Mucosa of descending colon (tissue), 3 donors: ENCODE measurements at regions not wholly inside any gene's neighbourhood (a gene's known extent, or its start where the extent isn't known, plus 50 kb on each side); places are given as distances from the start of the nearest gene placed in this dataset.

Source experiments
- ATAC-seq: fragments of 200-7000 bp; cut with Tn5 transposase; one replicate; pipeline ENCODE4 v1.9.1; 2020; ENCODE audit warnings: mild to moderate bottlenecking, moderate library complexity
- DNase-seq, 3 donors: peaks; one replicate each; pipeline ENCODE4 v3.0.0-alpha.2; 2020
- H3K36me3 ChIP-seq: fragments of 200-600 bp; one replicate; pipeline ENCODE4 v1.8.0; 2021; ENCODE audit warnings: low read depth, mild to moderate bottlenecking
- H3K4me1 ChIP-seq: fragments of 200-600 bp; one replicate; pipeline ENCODE4 v1.8.0; 2021; ENCODE audit warnings: low read depth, mild to moderate bottlenecking
- H3K4me3 ChIP-seq: fragments of 200-600 bp; one replicate; pipeline ENCODE4 v1.8.0; 2021; ENCODE audit warnings: mild to moderate bottlenecking
- H3K9me3 ChIP-seq: fragments of 200-600 bp; one replicate; pipeline ENCODE4 v1.8.0; 2021; ENCODE audit warnings: mild to moderate bottlenecking
- intact Hi-C, 2 donors: fragments of 100-400 bp; cut with DNase I in 1 of 2; cut with micrococcal nuclease in 1 of 2; formaldehyde crosslinking; loops; one replicate each; pipeline versions ENCODE4 v1.11.0 to v1.11.1; 2022; cut with DNase I, micrococcal nuclease
- TF ChIP-seq, protein P1 (sequence below): fragments of 200-600 bp; IDR thresholded peaks from one replicate; pipeline ENCODE4 v1.8.0; 2022; ENCODE audit warnings: antibody characterized with exemption, mild to moderate bottlenecking
- donor health status: DM: no; HTN: no; CAD: no; lungs with moderate emphysema.
- donor health status: DM: no; HTN: no; CAD: no.
- donor health status: DM: no; HTN: yes; CAD: no.

DNA sequence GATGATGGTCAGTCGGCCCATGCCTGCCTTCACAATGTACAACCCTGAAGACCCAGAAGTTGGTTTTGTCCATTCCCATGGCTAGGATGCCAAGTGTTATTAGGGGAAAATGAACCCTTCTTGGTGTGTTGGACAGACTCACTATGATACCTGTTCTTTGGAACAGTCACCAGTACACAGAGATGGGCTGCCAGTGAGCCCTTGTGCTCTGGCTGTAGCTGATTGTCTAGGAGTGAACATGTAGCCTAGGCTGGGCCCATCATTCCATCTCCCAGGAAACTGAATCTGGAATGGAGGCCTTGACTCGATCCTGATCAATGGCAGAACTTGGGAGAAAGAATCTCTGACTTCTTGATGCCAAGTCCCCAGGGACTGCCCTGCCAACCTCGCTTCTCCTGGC is 188.9 kb downstream of the EVX1 start:
- intact Hi-C loops: no loop called here
- TF ChIP-seq, protein P1, sequence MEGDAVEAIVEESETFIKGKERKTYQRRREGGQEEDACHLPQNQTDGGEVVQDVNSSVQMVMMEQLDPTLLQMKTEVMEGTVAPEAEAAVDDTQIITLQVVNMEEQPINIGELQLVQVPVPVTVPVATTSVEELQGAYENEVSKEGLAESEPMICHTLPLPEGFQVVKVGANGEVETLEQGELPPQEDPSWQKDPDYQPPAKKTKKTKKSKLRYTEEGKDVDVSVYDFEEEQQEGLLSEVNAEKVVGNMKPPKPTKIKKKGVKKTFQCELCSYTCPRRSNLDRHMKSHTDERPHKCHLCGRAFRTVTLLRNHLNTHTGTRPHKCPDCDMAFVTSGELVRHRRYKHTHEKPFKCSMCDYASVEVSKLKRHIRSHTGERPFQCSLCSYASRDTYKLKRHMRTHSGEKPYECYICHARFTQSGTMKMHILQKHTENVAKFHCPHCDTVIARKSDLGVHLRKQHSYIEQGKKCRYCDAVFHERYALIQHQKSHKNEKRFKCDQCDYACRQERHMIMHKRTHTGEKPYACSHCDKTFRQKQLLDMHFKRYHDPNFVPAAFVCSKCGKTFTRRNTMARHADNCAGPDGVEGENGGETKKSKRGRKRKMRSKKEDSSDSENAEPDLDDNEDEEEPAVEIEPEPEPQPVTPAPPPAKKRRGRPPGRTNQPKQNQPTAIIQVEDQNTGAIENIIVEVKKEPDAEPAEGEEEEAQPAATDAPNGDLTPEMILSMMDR: no peak
- no peaks in the 10 kb centered on the region for H3K36me3 ChIP-seq
- no peaks in the 10 kb centered on the region for H3K4me1 ChIP-seq
- ATAC-seq: no peak
- no peak overlapping the region for H3K4me3 ChIP-seq
- no peak for DNase-seq
- no peaks in the 10 kb centered on the region for H3K9me3 ChIP-seq

DNA sequence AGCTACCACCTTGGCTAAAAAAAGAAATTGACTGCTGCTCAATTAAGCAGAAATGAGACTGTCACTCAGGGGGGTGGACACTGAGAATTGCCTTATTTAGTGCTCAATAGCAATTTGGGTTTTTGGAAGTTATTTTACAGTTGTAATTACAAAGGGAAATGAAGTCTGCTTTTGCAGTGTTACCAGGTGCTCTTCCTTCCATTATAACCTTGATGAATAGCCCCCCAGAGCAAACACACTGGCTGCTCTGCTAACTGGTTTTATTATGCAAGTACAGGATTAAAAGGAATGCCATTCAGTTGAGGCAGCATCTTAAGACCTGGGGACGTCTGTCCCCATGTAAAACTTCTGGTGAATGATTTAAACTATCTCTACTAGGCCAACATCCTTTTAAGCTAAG is 191.0 kb downstream of the EVX1 start:
- no peaks in the 10 kb centered on the region for H3K9me3 ChIP-seq
- intact Hi-C loops: no loop called here
- no peak for ATAC-seq

GRCh38 chr7:27434756-27435400 is 192.3 kb downstream of the EVX1 start:
- Histone ChIP-seq H3K4me1 (no peaks in the 10 kb centered on the region), H3K36me3 (no peaks in the 10 kb centered on the region), H3K4me3 (no peak overlapping the region), H3K9me3 (no peaks in the 10 kb centered on the region)
- DNase-seq (no peak), ATAC-seq (no peak)
- intact Hi-C loops: no loop called here
- TF ChIP-seq, protein P1: no peak

More for the DNA sequence above, 191.0 kb downstream of the EVX1 start:
- no peak for DNase-seq
- no peak overlapping the region for H3K4me3 ChIP-seq
- TF ChIP-seq, protein P1: no peak
- H3K36me3 ChIP-seq: no peaks in the 10 kb centered on the region
- H3K4me1 ChIP-seq: no peaks in the 10 kb centered on the region

- no peaks in the 10 kb centered on the region for H3K9me3 ChIP-seq
- no peaks in the 10 kb centered on the region for H3K36me3 ChIP-seq
- TF ChIP-seq, protein P1: no peak
- intact Hi-C loops: no loop called here
- H3K4me1 ChIP-seq: no peaks in the 10 kb centered on the region
- no peak overlapping the region for H3K4me3 ChIP-seq
- no peak for DNase-seq
- ATAC-seq: no peak
These were observed 192.9 kb downstream of the EVX1 start for GRCh38 chr7:27435461-27435860.

DNA sequence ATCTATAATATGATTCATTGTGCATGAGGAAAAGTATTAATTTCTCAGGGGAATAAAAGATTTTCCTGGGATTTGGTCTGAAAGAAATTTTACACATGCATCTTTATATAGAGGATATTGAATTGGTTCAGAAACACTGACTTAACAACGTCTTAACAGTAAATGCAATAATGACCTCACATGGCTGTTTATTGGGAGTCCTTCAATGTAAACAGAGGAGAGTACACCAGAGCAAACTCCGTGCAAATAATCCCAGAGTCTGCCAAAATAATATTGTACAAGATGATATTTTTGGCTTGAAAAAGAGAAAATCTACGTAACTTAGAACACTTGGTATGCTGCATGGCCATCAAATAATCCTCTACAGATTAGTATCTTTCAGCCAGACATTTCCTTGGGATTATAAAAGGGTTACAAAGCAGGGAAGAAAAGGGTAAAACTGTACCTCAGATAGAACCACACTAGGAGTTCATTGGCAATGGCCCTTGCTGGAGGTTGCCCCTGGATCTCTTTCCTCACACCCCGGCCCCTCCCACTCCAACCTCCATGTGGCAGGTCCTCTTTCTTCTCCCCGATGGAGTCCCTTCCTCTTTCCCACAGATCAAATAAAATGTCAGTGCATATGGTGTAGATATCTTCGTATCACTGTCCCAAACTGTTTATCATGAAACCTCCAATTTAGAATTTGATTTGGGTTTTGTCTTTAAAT is 196.4 kb downstream of the EVX1 start:
- ATAC-seq: no peak
- DNase-seq: no peak
- intact Hi-C loops: no loop called here
- Histone ChIP-seq H3K4me3 (no peak overlapping the region), H3K9me3 (no peaks in the 10 kb centered on the region), H3K36me3 (no peaks in the 10 kb centered on the region), H3K4me1 (no peaks in the 10 kb centered on the region)
- TF ChIP-seq, protein P1: no peak
